ENCODE measurements at regions not wholly inside any gene's neighbourhood (a gene's known extent, or its start where the extent isn't known, plus 50 kb on each side); places are given as distances from the start of the nearest gene placed in this dataset.

DNA sequence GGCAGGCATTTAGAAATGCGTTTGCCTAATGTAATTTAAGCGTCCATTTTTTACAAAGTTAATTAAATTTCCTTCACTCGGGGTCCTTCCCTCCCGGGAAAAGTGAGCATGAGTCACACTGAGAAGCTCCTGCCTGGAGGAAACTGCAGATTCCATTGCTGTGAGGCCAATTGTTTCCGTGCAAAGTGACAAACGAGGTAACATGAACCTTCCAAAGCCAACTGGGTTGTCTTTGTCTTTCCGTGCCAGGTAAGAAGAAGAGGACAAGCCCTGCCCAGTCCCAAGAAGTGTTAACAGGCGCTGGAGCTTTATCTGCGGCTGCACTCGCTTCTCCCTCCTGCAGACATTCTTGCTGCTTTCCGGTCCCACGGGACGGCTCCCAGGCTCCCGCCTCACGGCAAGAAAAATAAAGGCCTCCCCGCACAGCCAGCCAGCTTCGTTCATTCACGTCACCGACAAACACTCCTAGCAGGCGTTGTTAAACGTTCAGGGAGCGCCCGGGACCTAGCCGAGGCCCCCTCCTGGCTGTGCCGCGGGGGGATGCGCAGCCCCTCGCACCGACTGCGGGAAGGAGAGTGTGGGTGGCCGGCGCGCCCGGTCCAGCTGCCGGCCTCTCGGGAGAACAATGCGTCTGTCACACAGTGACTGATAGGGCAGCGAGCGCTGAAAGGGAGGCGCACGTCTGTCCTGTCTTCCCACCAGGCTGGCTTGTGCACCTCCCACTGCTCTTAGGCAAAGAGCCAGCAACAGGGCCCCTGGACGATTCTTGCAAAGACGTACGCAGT lies 61.5 kb upstream of the HDDC2 start:
- TF ChIP-seq CTCF (IDR thresholded peaks at IDR 0.05) (no peak), ZFX (IDR thresholded peaks at IDR 0.05; ENCODE audit: borderline replicate concordance) (no peak)
